SK-N-SH treated with all-trans-retinoic acid at 6 μM for 48 hours (cell line): ENCODE measurements at regions not wholly inside any gene's neighbourhood (a gene's known extent, or its start where the extent isn't known, plus 50 kb on each side); places are given as distances from the start of the nearest gene placed in this dataset.

Experiments used
- ATAC-seq: fragments of 200-7000 bp; cut with Tn5 transposase; 3 replicates; pipeline ENCODE4 v1.9.1; 2020; ENCODE audit warnings: mild to moderate bottlenecking, moderate library complexity
- BACH2 ChIP-seq: fragments of 250-450 bp; sonication (Bioruptor Pico); IDR thresholded peaks from 2 replicates; pipeline ENCODE4 v1.9.0; 2021; ENCODE audit warnings: mild to moderate bottlenecking, borderline replicate concordance
- CSDC2 ChIP-seq: fragments of 250-450 bp; sonication (Bioruptor Pico); IDR thresholded peaks from 2 replicates; pipeline ENCODE4 v1.5.0; 2020; ENCODE audit warnings: mild to moderate bottlenecking, moderate library complexity
- GLIS3 ChIP-seq: fragments of 250-450 bp; sonication (Bioruptor Pico); IDR thresholded peaks from 2 replicates; pipeline ENCODE4 v1.5.0; 2020; ENCODE audit warnings: mild to moderate bottlenecking, moderate library complexity
- ISL1 ChIP-seq: fragments of 250-450 bp; sonication (Bioruptor Pico); IDR thresholded peaks from 2 replicates; pipeline ENCODE4 v2.1.2; 2022; ENCODE audit warnings: mild to moderate bottlenecking, moderate library complexity
- PPARA ChIP-seq: fragments of 250-450 bp; sonication (Bioruptor Pico); IDR thresholded peaks from 2 replicates; pipeline ENCODE4 v1.5.0; 2020; ENCODE audit warnings: mild to moderate bottlenecking, borderline replicate concordance
- RARB ChIP-seq: fragments of 250-450 bp; sonication (Bioruptor Pico); IDR thresholded peaks from 2 replicates; pipeline ENCODE4 v1.8.0; 2021; ENCODE audit warnings: mild to moderate bottlenecking, moderate library complexity
- SNAI2 ChIP-seq: fragments of 250-450 bp; sonication (Bioruptor Pico); IDR thresholded peaks from 2 replicates; pipeline ENCODE4 v1.5.0; 2020; ENCODE audit warnings: mild to moderate bottlenecking, moderate library complexity
- TCF4 ChIP-seq: fragments of 250-450 bp; sonication (Bioruptor Pico); IDR thresholded peaks from 2 replicates; pipeline ENCODE4 v1.8.0; 2021; ENCODE audit warnings: mild to moderate bottlenecking, moderate library complexity, borderline replicate concordance
- TOX ChIP-seq: fragments of 250-450 bp; sonication (Bioruptor Pico); IDR thresholded peaks from 2 replicates; pipeline ENCODE4 v1.8.0; 2021; ENCODE audit warnings: mild to moderate bottlenecking, moderate library complexity, borderline replicate concordance
- TSHZ2 ChIP-seq: fragments of 250-450 bp; sonication (Bioruptor Pico); IDR thresholded peaks from 2 replicates; pipeline ENCODE4 v1.5.0; 2020; ENCODE audit warnings: mild to moderate bottlenecking, moderate library complexity
- ZC3H10 ChIP-seq: fragments of 250-450 bp; sonication (Bioruptor Pico); IDR thresholded peaks from 2 replicates; pipeline ENCODE4 v1.5.1; 2021; ENCODE audit warnings: mild to moderate bottlenecking, moderate library complexity
- ZFP3 ChIP-seq: fragments of 250-450 bp; sonication (Bioruptor Pico); IDR thresholded peaks from 2 replicates; pipeline ENCODE4 v1.5.0; 2020; ENCODE audit warnings: mild to moderate bottlenecking, moderate library complexity
- ZFP30 ChIP-seq: fragments of 450-650 bp; formaldehyde crosslinking; IDR thresholded peaks from 2 replicates; pipeline ENCODE4 v1.5.0; 2022; ENCODE audit warnings: mild to moderate bottlenecking, moderate library complexity
- ZNF565 ChIP-seq: fragments of 450-650 bp; formaldehyde crosslinking; conservative IDR thresholded peaks from 2 replicates; pipeline ENCODE4 v1.5.0; 2020; ENCODE audit warnings: low read depth, mild to moderate bottlenecking, moderate library complexity
- ZNF70 ChIP-seq: fragments of 450-650 bp; formaldehyde crosslinking; IDR thresholded peaks from 2 replicates; pipeline ENCODE4 v1.5.0; 2020; ENCODE audit warnings: mild to moderate bottlenecking, moderate library complexity
- ZNF8 ChIP-seq: fragments of 450-650 bp; formaldehyde crosslinking; IDR thresholded peaks from 2 replicates; pipeline ENCODE4 v1.5.0; 2020; ENCODE audit warnings: mild to moderate bottlenecking, moderate library complexity
- TF ChIP-seq, protein P1 (sequence below): fragments of 250-450 bp; sonication (Bioruptor Pico); IDR thresholded peaks from 2 replicates; pipeline ENCODE4 v1.8.0; 2020; ENCODE audit warnings: mild to moderate bottlenecking, moderate library complexity, borderline replicate concordance
- TF ChIP-seq, protein P2 (sequence below): fragments of 250-450 bp; sonication (Bioruptor Pico); IDR thresholded peaks from 2 replicates; pipeline ENCODE4 v1.5.1; 2020; ENCODE audit warnings: low read depth, mild to moderate bottlenecking, moderate library complexity
- TF ChIP-seq, protein P3 (sequence below): fragments of 250-450 bp; sonication (Bioruptor Pico); IDR thresholded peaks from 2 replicates; pipeline ENCODE4 v1.5.1; 2021; ENCODE audit warnings: mild to moderate bottlenecking, moderate library complexity

DNA sequence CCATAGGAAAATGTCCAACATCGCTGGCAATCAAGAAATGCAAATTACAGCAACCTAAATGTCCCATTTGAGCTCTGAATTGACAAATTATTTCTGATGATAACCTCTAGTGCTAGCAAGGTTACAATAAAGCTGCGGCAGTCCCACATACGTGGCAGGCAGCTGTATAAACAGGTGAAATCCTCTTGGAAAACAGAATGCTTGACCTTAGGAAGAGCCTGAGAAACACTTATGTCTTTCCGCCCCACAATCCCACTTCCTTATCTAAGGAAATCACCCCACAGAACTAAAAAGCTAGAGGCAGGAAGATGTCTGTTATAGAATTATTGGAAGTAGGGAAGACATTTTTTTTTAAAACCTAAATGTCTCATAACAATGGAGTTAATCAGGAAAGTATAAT lies 154.3 kb downstream of the KATNIP start:
- TF ChIP-seq, protein P1, sequence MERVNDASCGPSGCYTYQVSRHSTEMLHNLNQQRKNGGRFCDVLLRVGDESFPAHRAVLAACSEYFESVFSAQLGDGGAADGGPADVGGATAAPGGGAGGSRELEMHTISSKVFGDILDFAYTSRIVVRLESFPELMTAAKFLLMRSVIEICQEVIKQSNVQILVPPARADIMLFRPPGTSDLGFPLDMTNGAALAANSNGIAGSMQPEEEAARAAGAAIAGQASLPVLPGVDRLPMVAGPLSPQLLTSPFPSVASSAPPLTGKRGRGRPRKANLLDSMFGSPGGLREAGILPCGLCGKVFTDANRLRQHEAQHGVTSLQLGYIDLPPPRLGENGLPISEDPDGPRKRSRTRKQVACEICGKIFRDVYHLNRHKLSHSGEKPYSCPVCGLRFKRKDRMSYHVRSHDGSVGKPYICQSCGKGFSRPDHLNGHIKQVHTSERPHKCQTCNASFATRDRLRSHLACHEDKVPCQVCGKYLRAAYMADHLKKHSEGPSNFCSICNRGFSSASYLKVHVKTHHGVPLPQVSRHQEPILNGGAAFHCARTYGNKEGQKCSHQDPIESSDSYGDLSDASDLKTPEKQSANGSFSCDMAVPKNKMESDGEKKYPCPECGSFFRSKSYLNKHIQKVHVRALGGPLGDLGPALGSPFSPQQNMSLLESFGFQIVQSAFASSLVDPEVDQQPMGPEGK (CRISPR knock-in tag) = no peak
- TF ChIP-seq TCF4 = peak; percentile 45; the same call in 1 of the 2 replicates

DNA sequence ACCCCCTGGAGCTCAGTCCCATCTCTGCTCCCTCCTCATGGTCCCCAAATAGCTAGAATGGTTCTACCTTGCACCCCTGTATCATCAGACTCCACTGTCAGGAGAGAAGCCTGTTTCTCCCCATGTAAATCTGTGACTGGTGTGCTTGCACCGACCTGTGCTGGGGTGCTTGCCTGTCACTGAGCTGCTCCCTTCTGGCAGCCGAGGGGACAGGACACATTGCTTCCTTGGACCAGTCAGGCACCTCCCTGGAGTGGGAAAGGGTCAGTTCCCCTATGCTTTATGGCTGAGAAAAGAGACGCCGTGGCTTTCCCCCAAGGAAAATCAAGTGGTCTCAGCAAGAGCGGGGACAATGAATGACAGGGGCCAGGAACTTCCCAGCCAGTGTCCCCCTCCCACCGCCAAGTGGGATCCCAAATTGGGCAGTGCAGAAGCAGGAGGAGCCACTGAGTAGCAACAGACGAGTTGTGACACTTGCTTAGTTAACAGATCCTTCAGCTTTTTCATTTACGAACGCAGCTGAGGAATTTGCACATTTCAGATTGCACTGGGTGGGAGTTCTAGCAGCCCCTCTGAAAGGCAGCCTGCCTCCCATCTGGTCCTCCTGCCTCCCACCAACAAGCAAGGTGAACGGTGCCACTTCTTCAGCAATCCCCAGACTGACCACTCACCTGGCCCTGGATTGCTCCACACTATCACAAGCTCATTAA lies 156.4 kb downstream of the KATNIP start:
- ATAC-seq = no peak
- TF ChIP-seq ZNF70 (CRISPR knock-in tag) (no peak), TOX (CRISPR knock-in tag) (no peak)
- TF ChIP-seq, all 23 proteins: peak for 0

More for the DNA sequence above, 154.3 kb downstream of the KATNIP start:
- no peak for ATAC-seq

DNA sequence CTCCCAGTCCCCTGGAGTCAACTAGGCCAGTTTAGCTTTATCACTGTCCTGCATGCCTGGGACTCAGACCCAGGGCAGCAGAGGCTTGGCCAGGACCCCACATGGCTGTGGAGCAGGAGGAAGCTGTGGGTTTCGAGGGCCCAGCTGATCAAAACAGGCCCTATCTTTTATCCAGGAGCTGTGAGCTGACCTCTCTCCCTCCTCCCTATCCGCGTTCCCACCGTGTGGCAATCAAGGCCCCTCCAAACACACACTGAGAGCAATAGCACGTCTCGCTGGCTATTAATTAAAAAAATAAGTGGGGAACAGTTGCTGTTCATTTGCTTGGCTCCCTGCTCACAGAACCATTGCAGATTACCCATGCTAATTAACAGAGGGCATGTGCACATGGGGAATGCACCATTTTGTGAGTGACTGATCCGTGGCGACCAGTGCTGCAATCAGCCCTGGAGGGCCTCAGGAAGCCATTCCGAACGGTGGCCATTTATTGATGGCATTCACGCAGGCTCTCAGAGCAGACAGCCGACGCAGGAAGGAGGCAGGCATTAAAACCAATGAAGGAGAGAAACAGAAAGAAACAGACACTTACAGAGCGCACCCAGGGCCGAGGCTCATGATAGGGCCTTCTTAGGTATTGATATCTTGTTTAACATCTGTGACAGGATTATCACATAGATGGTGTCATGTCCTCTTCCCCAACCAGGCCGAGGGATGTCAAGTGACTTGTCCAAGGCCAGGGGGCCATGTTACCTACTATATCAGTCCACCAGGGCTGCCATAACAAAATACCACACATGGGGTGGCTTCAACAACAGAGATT lies 157.1 kb downstream of the KATNIP start:
- ATAC-seq = no peak
- TF ChIP-seq, protein P2, sequence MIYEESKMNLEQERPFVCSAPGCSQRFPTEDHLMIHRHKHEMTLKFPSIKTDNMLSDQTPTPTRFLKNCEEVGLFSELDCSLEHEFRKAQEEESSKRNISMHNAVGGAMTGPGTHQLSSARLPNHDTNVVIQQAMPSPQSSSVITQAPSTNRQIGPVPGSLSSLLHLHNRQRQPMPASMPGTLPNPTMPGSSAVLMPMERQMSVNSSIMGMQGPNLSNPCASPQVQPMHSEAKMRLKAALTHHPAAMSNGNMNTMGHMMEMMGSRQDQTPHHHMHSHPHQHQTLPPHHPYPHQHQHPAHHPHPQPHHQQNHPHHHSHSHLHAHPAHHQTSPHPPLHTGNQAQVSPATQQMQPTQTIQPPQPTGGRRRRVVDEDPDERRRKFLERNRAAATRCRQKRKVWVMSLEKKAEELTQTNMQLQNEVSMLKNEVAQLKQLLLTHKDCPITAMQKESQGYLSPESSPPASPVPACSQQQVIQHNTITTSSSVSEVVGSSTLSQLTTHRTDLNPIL (CRISPR knock-in tag) = no peak
- TF ChIP-seq, protein P1 (CRISPR knock-in tag) = no peak
- no peak for TF ChIP-seq ZNF8 (CRISPR knock-in tag)
- no peak for TF ChIP-seq TSHZ2 (CRISPR knock-in tag)
- TF ChIP-seq, protein P3, sequence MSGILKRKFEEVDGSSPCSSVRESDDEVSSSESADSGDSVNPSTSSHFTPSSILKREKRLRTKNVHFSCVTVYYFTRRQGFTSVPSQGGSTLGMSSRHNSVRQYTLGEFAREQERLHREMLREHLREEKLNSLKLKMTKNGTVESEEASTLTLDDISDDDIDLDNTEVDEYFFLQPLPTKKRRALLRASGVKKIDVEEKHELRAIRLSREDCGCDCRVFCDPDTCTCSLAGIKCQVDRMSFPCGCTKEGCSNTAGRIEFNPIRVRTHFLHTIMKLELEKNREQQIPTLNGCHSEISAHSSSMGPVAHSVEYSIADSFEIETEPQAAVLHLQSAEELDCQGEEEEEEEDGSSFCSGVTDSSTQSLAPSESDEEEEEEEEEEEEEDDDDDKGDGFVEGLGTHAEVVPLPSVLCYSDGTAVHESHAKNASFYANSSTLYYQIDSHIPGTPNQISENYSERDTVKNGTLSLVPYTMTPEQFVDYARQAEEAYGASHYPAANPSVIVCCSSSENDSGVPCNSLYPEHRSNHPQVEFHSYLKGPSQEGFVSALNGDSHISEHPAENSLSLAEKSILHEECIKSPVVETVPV (CRISPR knock-in tag) = no peak
- TF ChIP-seq SNAI2 (CRISPR knock-in tag) = no peak
- no peak for TF ChIP-seq RARB
- TF ChIP-seq ZFP3 (CRISPR knock-in tag) = no peak
- no peak for TF ChIP-seq CSDC2 (CRISPR knock-in tag)
- no peak for TF ChIP-seq ZNF70 (CRISPR knock-in tag)
- no peak for TF ChIP-seq PPARA (CRISPR knock-in tag)
- TF ChIP-seq GLIS3 (CRISPR knock-in tag) = no peak
- no peak for TF ChIP-seq ISL1

DNA sequence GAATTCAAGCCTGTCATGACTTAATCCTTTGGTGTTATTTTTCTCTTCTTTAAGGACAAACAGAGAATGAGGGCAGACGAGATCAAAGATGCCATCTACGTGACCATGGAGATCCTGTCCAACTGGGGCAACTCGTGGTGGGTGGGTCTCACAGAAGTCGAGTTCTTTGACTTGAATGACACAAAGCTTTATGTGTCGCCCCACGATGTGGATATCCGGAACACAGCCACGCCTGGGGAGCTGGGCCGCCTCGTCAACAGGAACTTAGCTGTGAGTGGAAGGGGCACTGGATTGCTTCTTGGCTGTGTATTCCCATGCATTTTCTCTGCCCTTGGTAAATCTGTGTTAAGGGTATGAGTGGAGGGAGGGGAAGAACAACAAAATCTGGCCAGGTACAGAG lies 158.7 kb downstream of the KATNIP start:
- ATAC-seq = no peak
- TF ChIP-seq, protein P2 (CRISPR knock-in tag) = no peak
- no peak for TF ChIP-seq CSDC2 (CRISPR knock-in tag)
- no peak for TF ChIP-seq ZNF565
- no peak for TF ChIP-seq ZFP30 (CRISPR knock-in tag)
- no peak for TF ChIP-seq TSHZ2 (CRISPR knock-in tag)
- TF ChIP-seq BACH2 (CRISPR knock-in tag) = no peak
- TF ChIP-seq ZC3H10 (CRISPR knock-in tag) = no peak
